ENCODE measurements at regions not wholly inside any gene's neighbourhood (a gene's known extent, or its start where the extent isn't known, plus 50 kb on each side); places are given as distances from the start of the nearest gene placed in this dataset.

GRCh38 chr10:123413353-123413752 is 252.8 kb upstream of the GPR26 start:
- no peak for DNase-seq (ENCODE audit: low read depth)
- no peak overlapping the region for H3K4me3 ChIP-seq (ENCODE audit: low read length)
- TF ChIP-seq, protein P1, sequence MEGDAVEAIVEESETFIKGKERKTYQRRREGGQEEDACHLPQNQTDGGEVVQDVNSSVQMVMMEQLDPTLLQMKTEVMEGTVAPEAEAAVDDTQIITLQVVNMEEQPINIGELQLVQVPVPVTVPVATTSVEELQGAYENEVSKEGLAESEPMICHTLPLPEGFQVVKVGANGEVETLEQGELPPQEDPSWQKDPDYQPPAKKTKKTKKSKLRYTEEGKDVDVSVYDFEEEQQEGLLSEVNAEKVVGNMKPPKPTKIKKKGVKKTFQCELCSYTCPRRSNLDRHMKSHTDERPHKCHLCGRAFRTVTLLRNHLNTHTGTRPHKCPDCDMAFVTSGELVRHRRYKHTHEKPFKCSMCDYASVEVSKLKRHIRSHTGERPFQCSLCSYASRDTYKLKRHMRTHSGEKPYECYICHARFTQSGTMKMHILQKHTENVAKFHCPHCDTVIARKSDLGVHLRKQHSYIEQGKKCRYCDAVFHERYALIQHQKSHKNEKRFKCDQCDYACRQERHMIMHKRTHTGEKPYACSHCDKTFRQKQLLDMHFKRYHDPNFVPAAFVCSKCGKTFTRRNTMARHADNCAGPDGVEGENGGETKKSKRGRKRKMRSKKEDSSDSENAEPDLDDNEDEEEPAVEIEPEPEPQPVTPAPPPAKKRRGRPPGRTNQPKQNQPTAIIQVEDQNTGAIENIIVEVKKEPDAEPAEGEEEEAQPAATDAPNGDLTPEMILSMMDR (conservative IDR thresholded peaks at IDR 0.05; ENCODE audit: low read depth, low read length): no peak

- no peak overlapping the region for H3K4me3 ChIP-seq (ENCODE audit: low read length)
- TF ChIP-seq, protein P1 (conservative IDR thresholded peaks at IDR 0.05; ENCODE audit: low read depth, low read length): no peak
- no peak for DNase-seq (ENCODE audit: low read depth)
Measured at GRCh38 chr10:123415523-123415922, 250.6 kb upstream of the GPR26 start.

GRCh38 chr10:123417414-123417813 is 248.7 kb upstream of the GPR26 start:
- no peak overlapping the region for H3K4me3 ChIP-seq (ENCODE audit: low read length)
- DNase-seq (ENCODE audit: low read depth): no peak
- TF ChIP-seq, protein P1 (conservative IDR thresholded peaks at IDR 0.05; ENCODE audit: low read depth, low read length): no peak

DNA sequence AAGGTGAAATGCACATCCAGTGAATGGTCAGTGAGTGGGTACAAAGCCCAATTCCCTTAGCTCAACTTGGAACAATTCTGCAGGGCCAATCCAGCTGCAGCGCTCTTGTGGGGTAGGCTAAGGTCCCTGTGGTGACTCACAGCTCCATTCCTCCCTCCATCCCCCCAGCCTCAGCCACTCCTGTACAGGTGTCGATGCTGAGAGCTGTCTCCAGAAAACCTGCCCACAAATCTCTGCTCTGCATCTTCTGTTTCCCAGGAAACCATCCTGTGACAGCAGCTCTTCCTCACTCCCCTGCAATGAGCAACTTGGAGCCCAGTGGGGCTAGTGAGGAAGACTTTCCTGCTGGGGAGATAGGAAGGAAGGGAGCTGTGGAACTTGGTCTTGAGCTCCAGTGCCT is 244.7 kb upstream of the GPR26 start:
- no peak for DNase-seq (ENCODE audit: low read depth)
- TF ChIP-seq, protein P1 (conservative IDR thresholded peaks at IDR 0.05; ENCODE audit: low read depth, low read length): no peak
- H3K4me3 ChIP-seq (ENCODE audit: low read length): no peak overlapping the region

DNA sequence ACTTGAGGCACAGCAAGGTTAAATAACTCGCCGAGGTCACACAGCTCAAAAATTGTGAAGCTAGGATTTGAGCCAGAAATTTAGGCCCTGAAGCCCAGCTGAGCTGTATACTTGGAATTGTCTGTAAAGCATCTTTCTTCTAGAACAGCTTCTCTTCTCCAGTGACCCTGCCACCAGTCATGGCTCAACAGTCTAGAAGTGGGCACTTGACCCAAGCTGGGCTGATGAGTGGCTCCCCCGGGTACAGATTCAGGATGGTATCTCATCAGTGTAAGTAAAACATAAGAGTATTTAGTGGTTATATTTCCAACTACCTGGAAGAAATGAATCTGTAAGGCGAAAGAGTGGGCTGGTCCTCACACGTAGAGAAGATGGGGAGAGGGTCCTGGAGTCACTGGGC is 243.9 kb upstream of the GPR26 start:
- no peak overlapping the region for H3K4me3 ChIP-seq (ENCODE audit: low read length)
- TF ChIP-seq, protein P1 (conservative IDR thresholded peaks at IDR 0.05; ENCODE audit: low read depth, low read length): no peak
- no peak for DNase-seq (ENCODE audit: low read depth)

- no peak for DNase-seq (ENCODE audit: low read depth)
- TF ChIP-seq, protein P1 (conservative IDR thresholded peaks at IDR 0.05; ENCODE audit: low read depth, low read length): no peak
- no peak overlapping the region for H3K4me3 ChIP-seq (ENCODE audit: low read length)
Measured at GRCh38 chr10:123424537-123424936, 241.6 kb upstream of the GPR26 start.

GRCh38 chr10:123425680-123426079 is 240.5 kb upstream of the GPR26 start:
- TF ChIP-seq, protein P1 (conservative IDR thresholded peaks at IDR 0.05; ENCODE audit: low read depth, low read length): no peak
- DNase-seq (ENCODE audit: low read depth): no peak
- H3K4me3 ChIP-seq (ENCODE audit: low read length): no peak overlapping the region
